GM23338 (cell line): ENCODE measurements at regions not wholly inside any gene's neighbourhood (a gene's known extent, or its start where the extent isn't known, plus 50 kb on each side); places are given as distances from the start of the nearest gene placed in this dataset.

Source experiments
- ATAC-seq: fragments of 200-7000 bp; cut with Tn5 transposase; 3 replicates; pipeline ENCODE4 v1.9.1; 2020
- DNase-seq: peaks from one replicate; pipeline ENCODE4 v3.0.0-alpha.2; 2015; ENCODE audit warnings: low spot score
- H2AFZ ChIP-seq: fragments of 200-600 bp; sonication (generic); 2 replicates; pipeline ENCODE4 v1.8.0; 2016; ENCODE audit warnings: antibody characterized with exemption, mild to moderate bottlenecking, moderate library complexity
- H3F3A ChIP-seq: fragments of 200-600 bp; sonication (generic); replicated peaks from 2 replicates; pipeline ENCODE4 v1.8.0; 2017; ENCODE audit warnings: antibody characterized with exemption, mixed run types, low read depth
- H3K27ac ChIP-seq: fragments of 200-600 bp; sonication (generic); 2 replicates; pipeline ENCODE4 v1.6.1; 2016; ENCODE audit warnings: low read depth
- H3K27me3 ChIP-seq: fragments of 200-600 bp; sonication (generic); 2 replicates; pipeline ENCODE4 v1.8.0; 2016; ENCODE audit warnings: mild to moderate bottlenecking, mixed run types, moderate library complexity; ENCODE audit not compliant: insufficient read depth
- H3K36me3 ChIP-seq: fragments of 200-600 bp; sonication (generic); 2 replicates; pipeline ENCODE4 v1.8.0; 2016; ENCODE audit warnings: mild to moderate bottlenecking; ENCODE audit not compliant: insufficient read depth
- H3K4me1 ChIP-seq: fragments of 200-600 bp; sonication (generic); 2 replicates; pipeline ENCODE4 v1.8.0; 2016; ENCODE audit warnings: mild to moderate bottlenecking, moderate library complexity; ENCODE audit not compliant: insufficient read depth
- H3K4me2 ChIP-seq: fragments of 200-600 bp; sonication (generic); 2 replicates; pipeline ENCODE4 v1.7.1; 2017; ENCODE audit warnings: mixed run types
- H3K4me3 ChIP-seq: fragments of 200-600 bp; sonication (generic); 2 replicates; pipeline ENCODE4 v1.6.1; 2016; ENCODE audit warnings: mixed run types
- H3K79me2 ChIP-seq: fragments of 200-600 bp; sonication (generic); replicated peaks from 2 replicates; pipeline ENCODE4 v1.8.0; 2017; ENCODE audit warnings: mild to moderate bottlenecking; ENCODE audit not compliant: insufficient read depth
- H3K9me2 ChIP-seq: fragments of 200-600 bp; sonication (generic); 2 replicates; pipeline ENCODE4 v1.8.0; 2017; ENCODE audit not compliant: insufficient read depth
- H4K20me1 ChIP-seq: fragments of 200-600 bp; sonication (generic); replicated peaks from 2 replicates; pipeline ENCODE4 v1.8.0; 2017; ENCODE audit warnings: mild to moderate bottlenecking; ENCODE audit not compliant: insufficient read depth
- H3K27ac Mint-ChIP-seq: 2 replicates; pipeline ENCODE4 v1.8.0; 2020; ENCODE audit warnings: inconsistent platforms, mild to moderate bottlenecking, moderate library complexity, mixed read lengths
- H3K27me3 Mint-ChIP-seq: 3 replicates; pipeline ENCODE4 v1.8.0; 2022; ENCODE audit warnings: low read depth, mild to moderate bottlenecking, moderate library complexity, mixed read lengths, inconsistent platforms; ENCODE audit not compliant: insufficient read depth, poor library complexity
- H3K36me3 Mint-ChIP-seq: 3 replicates; pipeline ENCODE4 v1.8.0; 2021; ENCODE audit warnings: low read depth, mild to moderate bottlenecking, inconsistent platforms, moderate library complexity, mixed read lengths
- H3K4me1 Mint-ChIP-seq: 3 replicates; pipeline ENCODE4 v1.8.0; 2020; ENCODE audit warnings: mild to moderate bottlenecking, inconsistent platforms, mixed read lengths
- H3K4me3 Mint-ChIP-seq: 3 replicates; pipeline ENCODE4 v1.8.0; 2021; ENCODE audit warnings: moderate library complexity, mild to moderate bottlenecking, inconsistent platforms, mixed read lengths
- H3K9me3 Mint-ChIP-seq: 3 replicates; pipeline ENCODE4 v1.8.0; 2020; ENCODE audit warnings: moderate library complexity, mild to moderate bottlenecking, inconsistent platforms, mixed read lengths
- CREB1 ChIP-seq: fragments of 250-450 bp; sonication (Bioruptor Pico); IDR thresholded peaks from 2 replicates; pipeline ENCODE4 v1.5.0; 2020; ENCODE audit warnings: low read depth, mild to moderate bottlenecking, moderate library complexity
- EZH2 ChIP-seq: fragments of 200-600 bp; sonication (generic); IDR thresholded peaks from one replicate; pipeline ENCODE4 v1.8.0; 2017; ENCODE audit warnings: antibody characterized with exemption, mild to moderate bottlenecking, low read depth; ENCODE audit not compliant: unreplicated experiment
- EZH2phosphoT487 ChIP-seq: fragments of 200-600 bp; sonication (generic); IDR thresholded peaks from one replicate; pipeline ENCODE4 v1.8.1; 2018; ENCODE audit warnings: antibody characterized with exemption; ENCODE audit not compliant: unreplicated experiment
- STAT1 ChIP-seq: IDR thresholded peaks from one replicate; pipeline ENCODE4 v1.6.1; 2016; ENCODE audit warnings: antibody characterized with exemption; ENCODE audit not compliant: unreplicated experiment
- ZNF114 ChIP-seq: fragments of 250-450 bp; sonication (Bioruptor Pico); IDR thresholded peaks from 2 replicates; pipeline ENCODE4 v1.5.0; 2020; ENCODE audit warnings: mild to moderate bottlenecking, moderate library complexity
- TF ChIP-seq, protein P1 (sequence below), 2 experiments: fragments of 200-600 bp in 1 of 2; sonication (generic) in 1 of 2; conservative IDR thresholded peaks; 2 replicates each; pipeline versions ENCODE4 v1.5.1 to v1.6.1; 2016 to 2017; ENCODE audit warnings: antibody characterized with exemption in 2 of 2, low read depth in 2 of 2, mild to moderate bottlenecking in 2 of 2, moderate library complexity in 1 of 2
- TF ChIP-seq, protein P2 (sequence below): IDR thresholded peaks from one replicate; pipeline ENCODE4 v1.6.1; 2018; ENCODE audit warnings: antibody characterized with exemption; ENCODE audit not compliant: unreplicated experiment
- TF ChIP-seq, protein P3 (sequence below): fragments of 250-450 bp; sonication (Bioruptor Pico); IDR thresholded peaks from 2 replicates; pipeline ENCODE4 v1.5.0; 2020; ENCODE audit warnings: mild to moderate bottlenecking, moderate library complexity
- TF ChIP-seq, protein P4 (sequence below): IDR thresholded peaks from 2 replicates; pipeline ENCODE4 v1.6.1; 2016; ENCODE audit warnings: antibody characterized with exemption

DNA sequence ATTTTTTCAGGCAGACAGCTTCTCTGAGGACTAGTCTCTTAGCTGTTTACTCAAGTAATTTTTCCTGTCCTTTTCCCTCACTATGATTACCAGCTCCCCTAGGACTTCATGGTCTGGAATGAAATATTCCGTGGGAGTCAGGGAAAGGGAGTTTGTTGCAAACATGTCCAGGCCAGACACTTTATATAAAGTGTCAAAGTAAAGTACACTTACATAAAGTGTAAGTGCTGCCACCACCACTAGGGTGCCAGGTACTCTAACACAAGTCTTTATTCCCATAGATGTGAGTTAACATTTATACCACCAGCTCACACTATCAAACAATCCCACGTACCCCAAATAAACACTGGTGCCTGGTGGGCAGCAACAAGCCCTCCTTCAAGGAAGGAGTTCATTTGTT, 179.8 kb downstream of the SNRPN start:
- H3K27me3 ChIP-seq, result no peaks in the 10 kb centered on the region
- H3K36me3 Mint-ChIP-seq, result peaks cover 10% of the 10 kb centered on the region; the same call in 1 of the 3 replicates
- H3K36me3 ChIP-seq, result no peaks in the 10 kb centered on the region
- no peaks in the 10 kb centered on the region for H4K20me1 ChIP-seq
- no peaks in the 10 kb centered on the region for H3F3A ChIP-seq
- H3K9me3 Mint-ChIP-seq, result peaks cover 70% of the 10 kb centered on the region
- H3K27ac Mint-ChIP-seq, result no peak overlapping the region
- peaks cover 13% of the 10 kb centered on the region for H3K27me3 Mint-ChIP-seq
- no peak overlapping the region for H3K27ac ChIP-seq
- H3K4me3 ChIP-seq, result no peak overlapping the region
- no peaks in the 10 kb centered on the region for H3K4me1 ChIP-seq
- DNase-seq (peak; percentile 20), ATAC-seq (peak; percentile 9)
- no peak overlapping the region for H3K4me2 ChIP-seq
- H3K4me1 Mint-ChIP-seq, result peaks cover 2% of the 10 kb centered on the region; the same call in 1 of the 3 replicates
- TF ChIP-seq, protein P1, sequence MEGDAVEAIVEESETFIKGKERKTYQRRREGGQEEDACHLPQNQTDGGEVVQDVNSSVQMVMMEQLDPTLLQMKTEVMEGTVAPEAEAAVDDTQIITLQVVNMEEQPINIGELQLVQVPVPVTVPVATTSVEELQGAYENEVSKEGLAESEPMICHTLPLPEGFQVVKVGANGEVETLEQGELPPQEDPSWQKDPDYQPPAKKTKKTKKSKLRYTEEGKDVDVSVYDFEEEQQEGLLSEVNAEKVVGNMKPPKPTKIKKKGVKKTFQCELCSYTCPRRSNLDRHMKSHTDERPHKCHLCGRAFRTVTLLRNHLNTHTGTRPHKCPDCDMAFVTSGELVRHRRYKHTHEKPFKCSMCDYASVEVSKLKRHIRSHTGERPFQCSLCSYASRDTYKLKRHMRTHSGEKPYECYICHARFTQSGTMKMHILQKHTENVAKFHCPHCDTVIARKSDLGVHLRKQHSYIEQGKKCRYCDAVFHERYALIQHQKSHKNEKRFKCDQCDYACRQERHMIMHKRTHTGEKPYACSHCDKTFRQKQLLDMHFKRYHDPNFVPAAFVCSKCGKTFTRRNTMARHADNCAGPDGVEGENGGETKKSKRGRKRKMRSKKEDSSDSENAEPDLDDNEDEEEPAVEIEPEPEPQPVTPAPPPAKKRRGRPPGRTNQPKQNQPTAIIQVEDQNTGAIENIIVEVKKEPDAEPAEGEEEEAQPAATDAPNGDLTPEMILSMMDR (conservative IDR thresholded peaks at IDR 0.05; ENCODE audit: low read depth in 2 of 2), result peak; percentile 11 to 43; a peak in 2 of 4 replicates
- TF ChIP-seq CREB1 (CRISPR knock-in tag), result no peak
- no peaks in the 10 kb centered on the region for H3K79me2 ChIP-seq
- H3K9me2 ChIP-seq, result no peaks in the 10 kb centered on the region
- no peak overlapping the region for H2AFZ ChIP-seq
- H3K4me3 Mint-ChIP-seq, result no peak overlapping the region

DNA sequence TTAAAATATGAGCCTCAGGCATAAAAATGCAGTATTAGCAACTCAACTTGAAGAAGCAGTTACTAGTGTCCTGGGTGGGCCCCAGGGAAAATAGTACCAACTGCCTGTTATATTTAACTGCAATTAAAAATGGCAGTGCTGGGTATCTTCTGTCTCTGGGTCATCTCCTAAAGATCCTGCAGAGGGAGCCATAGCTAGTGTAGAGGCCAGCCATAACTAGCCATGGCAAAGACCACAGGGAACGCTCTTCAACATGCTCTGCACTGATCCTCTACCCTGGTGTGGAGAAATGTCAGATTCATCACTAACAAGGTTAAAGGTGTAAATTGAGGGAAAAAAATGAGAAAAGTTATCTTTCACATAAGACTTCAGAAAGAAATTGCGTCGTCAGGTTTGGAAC, 181.3 kb downstream of the SNRPN start:
- peak; percentile 62 for ATAC-seq
- H3K4me1 ChIP-seq, result no peaks in the 10 kb centered on the region
- H3K79me2 ChIP-seq, result no peaks in the 10 kb centered on the region
- H3K9me2 ChIP-seq, result no peaks in the 10 kb centered on the region
- Mint-ChIP-seq H3K27ac (no peak overlapping the region), H3K4me1 (peaks cover 2% of the 10 kb centered on the region; the same call in 1 of the 3 replicates), H3K36me3 (peaks cover 4% of the 10 kb centered on the region; the same call in 1 of the 3 replicates), H3K9me3 (peaks cover 74% of the 10 kb centered on the region), H3K4me3 (no peak overlapping the region), H3K27me3 (peaks cover 13% of the 10 kb centered on the region)
- H3K4me2 ChIP-seq, result no peak overlapping the region
- no peaks in the 10 kb centered on the region for H3F3A ChIP-seq
- no peaks in the 10 kb centered on the region for H3K36me3 ChIP-seq
- H3K27me3 ChIP-seq, result no peaks in the 10 kb centered on the region
- no peaks in the 10 kb centered on the region for H4K20me1 ChIP-seq
- no peak overlapping the region for H3K4me3 ChIP-seq
- no peak overlapping the region for H2AFZ ChIP-seq
- peak; percentile 81 for DNase-seq
- H3K27ac ChIP-seq, result no peak overlapping the region
- TF ChIP-seq, protein P2, sequence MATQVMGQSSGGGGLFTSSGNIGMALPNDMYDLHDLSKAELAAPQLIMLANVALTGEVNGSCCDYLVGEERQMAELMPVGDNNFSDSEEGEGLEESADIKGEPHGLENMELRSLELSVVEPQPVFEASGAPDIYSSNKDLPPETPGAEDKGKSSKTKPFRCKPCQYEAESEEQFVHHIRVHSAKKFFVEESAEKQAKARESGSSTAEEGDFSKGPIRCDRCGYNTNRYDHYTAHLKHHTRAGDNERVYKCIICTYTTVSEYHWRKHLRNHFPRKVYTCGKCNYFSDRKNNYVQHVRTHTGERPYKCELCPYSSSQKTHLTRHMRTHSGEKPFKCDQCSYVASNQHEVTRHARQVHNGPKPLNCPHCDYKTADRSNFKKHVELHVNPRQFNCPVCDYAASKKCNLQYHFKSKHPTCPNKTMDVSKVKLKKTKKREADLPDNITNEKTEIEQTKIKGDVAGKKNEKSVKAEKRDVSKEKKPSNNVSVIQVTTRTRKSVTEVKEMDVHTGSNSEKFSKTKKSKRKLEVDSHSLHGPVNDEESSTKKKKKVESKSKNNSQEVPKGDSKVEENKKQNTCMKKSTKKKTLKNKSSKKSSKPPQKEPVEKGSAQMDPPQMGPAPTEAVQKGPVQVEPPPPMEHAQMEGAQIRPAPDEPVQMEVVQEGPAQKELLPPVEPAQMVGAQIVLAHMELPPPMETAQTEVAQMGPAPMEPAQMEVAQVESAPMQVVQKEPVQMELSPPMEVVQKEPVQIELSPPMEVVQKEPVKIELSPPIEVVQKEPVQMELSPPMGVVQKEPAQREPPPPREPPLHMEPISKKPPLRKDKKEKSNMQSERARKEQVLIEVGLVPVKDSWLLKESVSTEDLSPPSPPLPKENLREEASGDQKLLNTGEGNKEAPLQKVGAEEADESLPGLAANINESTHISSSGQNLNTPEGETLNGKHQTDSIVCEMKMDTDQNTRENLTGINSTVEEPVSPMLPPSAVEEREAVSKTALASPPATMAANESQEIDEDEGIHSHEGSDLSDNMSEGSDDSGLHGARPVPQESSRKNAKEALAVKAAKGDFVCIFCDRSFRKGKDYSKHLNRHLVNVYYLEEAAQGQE, result no peak
- TF ChIP-seq CREB1 (CRISPR knock-in tag) (no peak), EZH2 (no peak), EZH2phosphoT487 (no peak), ZNF114 (CRISPR knock-in tag) (no peak), STAT1 (no peak)
- TF ChIP-seq, protein P3, sequence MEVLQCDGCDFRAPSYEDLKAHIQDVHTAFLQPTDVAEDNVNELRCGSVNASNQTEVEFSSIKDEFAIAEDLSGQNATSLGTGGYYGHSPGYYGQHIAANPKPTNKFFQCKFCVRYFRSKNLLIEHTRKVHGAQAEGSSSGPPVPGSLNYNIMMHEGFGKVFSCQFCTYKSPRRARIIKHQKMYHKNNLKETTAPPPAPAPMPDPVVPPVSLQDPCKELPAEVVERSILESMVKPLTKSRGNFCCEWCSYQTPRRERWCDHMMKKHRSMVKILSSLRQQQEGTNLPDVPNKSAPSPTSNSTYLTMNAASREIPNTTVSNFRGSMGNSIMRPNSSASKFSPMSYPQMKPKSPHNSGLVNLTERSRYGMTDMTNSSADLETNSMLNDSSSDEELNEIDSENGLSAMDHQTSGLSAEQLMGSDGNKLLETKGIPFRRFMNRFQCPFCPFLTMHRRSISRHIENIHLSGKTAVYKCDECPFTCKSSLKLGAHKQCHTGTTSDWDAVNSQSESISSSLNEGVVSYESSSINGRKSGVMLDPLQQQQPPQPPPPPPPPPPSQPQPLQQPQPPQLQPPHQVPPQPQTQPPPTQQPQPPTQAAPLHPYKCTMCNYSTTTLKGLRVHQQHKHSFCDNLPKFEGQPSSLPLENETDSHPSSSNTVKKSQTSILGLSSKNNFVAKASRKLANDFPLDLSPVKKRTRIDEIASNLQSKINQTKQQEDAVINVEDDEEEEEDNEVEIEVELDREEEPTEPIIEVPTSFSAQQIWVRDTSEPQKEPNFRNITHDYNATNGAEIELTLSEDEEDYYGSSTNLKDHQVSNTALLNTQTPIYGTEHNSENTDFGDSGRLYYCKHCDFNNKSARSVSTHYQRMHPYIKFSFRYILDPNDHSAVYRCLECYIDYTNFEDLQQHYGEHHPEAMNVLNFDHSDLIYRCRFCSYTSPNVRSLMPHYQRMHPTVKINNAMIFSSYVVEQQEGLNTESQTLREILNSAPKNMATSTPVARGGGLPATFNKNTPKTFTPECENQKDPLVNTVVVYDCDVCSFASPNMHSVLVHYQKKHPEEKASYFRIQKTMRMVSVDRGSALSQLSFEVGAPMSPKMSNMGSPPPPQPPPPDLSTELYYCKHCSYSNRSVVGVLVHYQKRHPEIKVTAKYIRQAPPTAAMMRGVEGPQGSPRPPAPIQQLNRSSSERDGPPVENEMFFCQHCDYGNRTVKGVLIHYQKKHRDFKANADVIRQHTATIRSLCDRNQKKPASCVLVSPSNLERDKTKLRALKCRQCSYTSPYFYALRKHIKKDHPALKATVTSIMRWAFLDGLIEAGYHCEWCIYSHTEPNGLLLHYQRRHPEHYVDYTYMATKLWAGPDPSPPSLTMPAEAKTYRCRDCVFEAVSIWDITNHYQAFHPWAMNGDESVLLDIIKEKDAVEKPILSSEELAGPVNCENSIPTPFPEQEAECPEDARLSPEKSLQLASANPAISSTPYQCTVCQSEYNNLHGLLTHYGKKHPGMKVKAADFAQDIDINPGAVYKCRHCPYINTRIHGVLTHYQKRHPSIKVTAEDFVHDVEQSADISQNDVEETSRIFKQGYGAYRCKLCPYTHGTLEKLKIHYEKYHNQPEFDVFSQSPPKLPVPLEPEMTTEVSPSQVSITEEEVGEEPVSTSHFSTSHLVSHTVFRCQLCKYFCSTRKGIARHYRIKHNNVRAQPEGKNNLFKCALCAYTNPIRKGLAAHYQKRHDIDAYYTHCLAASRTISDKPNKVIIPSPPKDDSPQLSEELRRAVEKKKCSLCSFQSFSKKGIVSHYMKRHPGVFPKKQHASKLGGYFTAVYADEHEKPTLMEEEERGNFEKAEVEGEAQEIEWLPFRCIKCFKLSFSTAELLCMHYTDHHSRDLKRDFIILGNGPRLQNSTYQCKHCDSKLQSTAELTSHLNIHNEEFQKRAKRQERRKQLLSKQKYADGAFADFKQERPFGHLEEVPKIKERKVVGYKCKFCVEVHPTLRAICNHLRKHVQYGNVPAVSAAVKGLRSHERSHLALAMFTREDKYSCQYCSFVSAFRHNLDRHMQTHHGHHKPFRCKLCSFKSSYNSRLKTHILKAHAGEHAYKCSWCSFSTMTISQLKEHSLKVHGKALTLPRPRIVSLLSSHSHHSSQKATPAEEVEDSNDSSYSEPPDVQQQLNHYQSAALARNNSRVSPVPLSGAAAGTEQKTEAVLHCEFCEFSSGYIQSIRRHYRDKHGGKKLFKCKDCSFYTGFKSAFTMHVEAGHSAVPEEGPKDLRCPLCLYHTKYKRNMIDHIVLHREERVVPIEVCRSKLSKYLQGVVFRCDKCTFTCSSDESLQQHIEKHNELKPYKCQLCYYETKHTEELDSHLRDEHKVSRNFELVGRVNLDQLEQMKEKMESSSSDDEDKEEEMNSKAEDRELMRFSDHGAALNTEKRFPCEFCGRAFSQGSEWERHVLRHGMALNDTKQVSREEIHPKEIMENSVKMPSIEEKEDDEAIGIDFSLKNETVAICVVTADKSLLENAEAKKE (CRISPR knock-in tag), result peak; percentile 10; the same call in 1 of the 2 replicates
- TF ChIP-seq, protein P4, sequence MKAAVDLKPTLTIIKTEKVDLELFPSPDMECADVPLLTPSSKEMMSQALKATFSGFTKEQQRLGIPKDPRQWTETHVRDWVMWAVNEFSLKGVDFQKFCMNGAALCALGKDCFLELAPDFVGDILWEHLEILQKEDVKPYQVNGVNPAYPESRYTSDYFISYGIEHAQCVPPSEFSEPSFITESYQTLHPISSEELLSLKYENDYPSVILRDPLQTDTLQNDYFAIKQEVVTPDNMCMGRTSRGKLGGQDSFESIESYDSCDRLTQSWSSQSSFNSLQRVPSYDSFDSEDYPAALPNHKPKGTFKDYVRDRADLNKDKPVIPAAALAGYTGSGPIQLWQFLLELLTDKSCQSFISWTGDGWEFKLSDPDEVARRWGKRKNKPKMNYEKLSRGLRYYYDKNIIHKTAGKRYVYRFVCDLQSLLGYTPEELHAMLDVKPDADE, result no peak
